HG02885 (cell line): ENCODE measurements at regions not wholly inside any gene's neighbourhood (a gene's known extent, or its start where the extent isn't known, plus 50 kb on each side); places are given as distances from the start of the nearest gene placed in this dataset.
"Not testable (repeated sequence)": the region's sequence is repeated elsewhere in the genome, so short reads cannot be mapped to it uniquely, and the experiment has no call there.

Experiments
- ATAC-seq: cut with Tn5 transposase; IDR thresholded peaks from one replicate; pipeline ENCODE4 v1.9.1; 2021; ENCODE audit warnings: mild to moderate bottlenecking; ENCODE audit not compliant: unreplicated experiment, poor library complexity

DNA sequence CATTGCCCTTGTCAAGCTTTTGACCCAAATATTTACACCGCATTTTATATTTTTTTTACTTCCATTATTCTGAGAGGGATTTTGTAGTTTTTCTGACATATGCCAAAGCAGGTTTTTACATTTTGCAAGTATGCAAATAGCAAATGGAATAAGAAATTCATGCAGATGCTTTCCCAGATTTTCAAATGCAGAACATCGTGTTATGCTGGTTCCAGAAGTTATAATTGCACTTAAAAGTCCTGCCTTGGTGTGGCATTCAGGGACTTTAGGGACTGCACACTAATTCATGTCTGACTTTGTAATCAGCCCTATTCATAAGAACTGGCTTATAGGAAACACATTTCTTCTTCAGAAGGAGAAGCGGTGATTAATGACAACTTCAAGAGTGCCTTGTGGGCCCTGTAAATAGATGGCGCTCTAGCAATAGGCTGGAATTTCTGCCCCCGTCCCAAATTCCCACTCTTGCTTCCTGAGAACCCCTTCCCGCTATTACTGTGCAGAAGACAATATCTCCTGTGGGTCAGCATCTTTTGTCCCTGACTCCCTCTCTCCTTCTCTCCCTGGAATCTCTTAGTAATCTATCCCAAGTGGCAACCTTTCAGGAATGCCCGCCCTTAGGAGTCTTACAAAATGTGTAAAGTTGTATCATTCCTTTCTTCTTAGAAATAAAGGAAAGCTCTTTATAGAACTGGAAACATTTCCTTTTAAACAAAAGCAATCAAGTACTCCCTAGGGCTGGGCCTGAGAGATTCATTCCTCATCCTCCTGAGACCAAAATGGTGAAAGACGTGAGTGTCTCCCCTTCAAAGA, 264.0 kb downstream of the INHBA start:
- ATAC-seq, result no peak

DNA sequence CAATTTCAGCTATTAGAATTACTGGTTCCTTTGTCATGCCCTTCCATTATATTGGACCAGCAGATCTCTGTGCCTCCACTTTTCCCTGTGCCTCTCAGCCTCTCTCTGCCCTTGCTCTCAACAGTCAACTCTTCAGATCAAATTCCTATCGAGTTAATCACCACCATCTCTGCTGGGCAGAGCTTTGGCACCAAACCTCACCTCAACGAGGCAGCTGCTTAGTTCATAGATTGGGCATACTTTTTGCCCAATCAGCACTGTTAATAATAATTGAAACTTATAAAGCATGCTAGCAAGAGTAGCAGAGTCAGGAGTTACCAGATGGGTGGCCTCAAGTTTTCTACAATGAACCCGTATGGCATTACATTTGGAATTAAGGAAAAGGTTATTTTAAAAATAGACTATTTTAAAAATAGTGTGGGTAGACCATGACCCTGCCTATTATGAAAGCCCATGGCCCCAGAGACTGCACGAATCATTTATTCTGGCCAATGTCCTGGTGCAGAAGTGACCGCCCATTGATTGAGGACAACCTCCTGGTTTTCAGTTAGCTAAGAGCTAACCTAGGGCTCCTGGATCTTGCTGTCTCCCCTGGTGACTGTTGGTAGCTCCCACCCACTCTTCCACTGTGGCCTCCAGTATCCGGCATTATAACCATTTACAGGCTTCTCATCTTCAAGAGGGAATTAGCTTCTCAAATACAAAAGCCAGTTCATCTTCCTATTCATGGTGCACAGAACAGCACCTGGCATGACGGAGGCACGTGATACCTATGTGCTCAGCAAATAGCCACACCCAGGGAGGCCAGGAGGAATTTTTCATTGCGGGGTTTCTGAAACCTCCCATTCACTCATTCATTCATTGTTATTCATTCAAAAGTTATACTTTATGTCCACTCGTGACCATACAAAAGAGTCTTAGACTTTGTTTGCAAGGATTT, 265.4 kb downstream of the INHBA start:
- ATAC-seq, result no peak

DNA sequence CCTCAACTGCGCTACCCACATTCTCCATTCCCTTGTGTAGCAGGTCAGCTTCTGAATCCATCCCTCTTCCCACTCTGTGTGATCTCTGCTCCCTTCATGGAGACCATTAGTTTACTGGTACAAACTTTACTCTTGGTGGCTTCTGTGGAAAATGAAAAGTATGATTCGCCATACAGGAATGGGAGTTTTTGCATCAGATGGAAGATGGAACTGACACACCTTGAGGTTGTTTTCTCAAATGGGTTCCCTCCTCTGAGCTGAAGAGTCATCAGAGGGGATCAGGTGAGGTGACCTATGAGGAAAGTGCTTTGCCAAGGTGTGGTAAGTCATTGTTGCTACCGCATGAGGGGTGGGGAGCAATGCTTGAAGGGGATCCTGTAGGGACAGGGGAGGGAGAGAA, 266.8 kb downstream of the INHBA start:
- no peak for ATAC-seq

DNA sequence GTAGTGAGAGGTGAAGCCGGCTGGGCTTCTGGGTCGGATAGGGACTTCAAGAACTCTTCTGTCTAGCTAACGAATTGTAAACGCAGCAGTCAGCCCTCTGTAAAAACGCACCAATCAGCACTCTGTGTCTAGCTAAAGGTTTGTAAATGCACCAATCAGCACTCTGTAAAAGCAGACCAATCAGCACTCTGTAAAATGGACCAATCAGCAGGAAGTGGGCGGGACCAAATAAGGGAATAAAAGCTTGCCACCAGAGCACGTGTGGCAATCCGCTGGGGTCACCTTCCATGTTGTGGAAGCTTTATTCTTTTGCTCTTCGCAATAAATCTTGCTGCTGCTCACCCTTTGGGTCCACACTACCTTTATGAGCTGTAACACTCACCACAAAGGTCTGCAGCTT, 267.9 kb downstream of the INHBA start:
- not testable (repeated sequence) for ATAC-seq

DNA sequence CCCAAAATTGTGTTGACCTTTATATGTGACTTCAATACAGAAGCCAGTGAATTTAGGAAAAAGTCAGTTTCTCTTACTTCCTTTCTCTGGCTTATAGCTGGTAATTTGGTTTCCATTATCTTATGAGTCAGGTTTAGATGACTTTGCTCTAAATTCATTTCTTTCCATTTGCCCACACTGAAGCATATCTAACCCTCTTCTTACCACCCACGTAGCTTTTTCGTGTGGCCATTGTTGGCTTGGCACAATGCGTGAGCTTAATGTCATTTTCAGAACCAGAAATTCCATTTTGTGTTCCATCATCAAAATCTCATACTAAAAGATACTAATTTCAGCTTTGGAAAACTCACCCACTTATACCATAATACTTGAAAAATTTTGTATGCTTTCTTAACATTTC, 271.2 kb downstream of the INHBA start:
- ATAC-seq, result no peak

DNA sequence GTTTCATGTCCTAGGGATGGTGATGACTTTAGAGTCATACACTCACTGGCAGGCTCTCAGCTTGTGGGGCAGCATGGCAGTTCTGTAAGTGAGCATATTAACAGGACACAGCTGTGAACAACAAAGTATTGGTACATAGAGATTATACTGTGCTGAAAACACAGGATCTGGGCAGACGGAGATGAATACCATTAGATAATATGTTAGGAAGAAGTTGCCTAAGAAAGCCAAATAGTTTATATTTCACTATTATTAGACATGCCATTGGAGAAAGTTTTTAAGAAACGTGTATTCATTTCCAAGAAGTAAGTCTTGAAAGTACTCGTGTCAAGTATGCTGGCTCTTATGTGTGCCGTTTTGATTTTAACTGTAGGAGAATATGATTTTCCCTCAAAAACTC, 274.5 kb downstream of the INHBA start:
- no peak for ATAC-seq

DNA sequence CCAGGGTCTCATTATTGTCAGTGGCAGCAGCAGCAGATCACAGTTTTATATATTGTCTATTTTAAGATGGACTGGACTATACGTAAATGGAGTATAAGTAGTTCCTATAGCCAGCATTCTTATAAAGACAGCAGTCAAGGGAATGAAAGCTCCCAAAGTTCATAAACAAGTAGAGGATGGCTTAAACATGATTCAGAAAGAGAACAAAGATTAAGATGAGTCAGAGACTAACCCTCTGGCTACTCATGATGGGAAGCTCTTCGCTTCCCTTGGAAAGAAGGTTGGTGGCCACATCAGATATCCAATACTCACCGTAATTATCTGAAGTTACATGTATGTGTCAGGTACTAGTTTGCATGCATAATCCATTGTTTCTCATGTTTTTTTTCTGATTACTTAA, 277.0 kb downstream of the INHBA start:
- no peak for ATAC-seq

DNA sequence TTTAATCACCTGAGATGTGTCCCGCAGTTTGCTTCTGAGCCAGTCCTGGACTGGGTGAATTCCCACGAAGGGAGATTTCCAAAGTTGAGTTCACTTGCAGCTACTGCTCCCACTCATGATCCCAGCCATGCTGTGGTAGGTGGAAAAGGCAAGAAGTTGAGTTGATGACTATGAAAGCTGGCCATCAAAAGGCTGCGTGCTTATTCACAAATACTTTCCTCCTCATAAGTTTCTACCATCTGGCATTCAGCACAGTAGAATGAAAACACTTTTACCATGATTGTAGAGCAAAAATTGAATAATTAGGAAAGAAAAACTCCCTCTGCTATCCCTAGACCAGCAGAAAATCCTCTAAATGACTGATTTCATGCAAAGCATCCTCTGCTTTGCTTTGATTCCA, 281.8 kb downstream of the INHBA start:
- no peak for ATAC-seq

DNA sequence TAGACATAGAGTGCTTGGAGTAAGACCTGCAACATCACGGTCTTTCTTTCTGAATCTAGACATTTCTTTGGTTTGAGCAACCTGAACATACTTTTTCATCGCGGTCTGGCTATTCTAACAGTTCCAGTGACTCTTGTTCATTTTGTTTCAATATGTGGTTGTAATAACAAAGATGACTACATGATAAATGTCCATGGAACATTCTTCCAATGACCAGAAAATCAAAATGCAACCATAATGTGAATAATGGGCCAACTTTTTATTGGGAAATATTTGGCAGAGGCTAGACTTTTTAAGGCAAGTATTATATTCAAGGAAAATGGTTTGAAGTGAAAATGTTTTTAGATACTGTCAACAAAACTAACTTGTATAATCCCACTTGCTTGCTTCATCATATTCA, 282.5 kb downstream of the INHBA start:
- no peak for ATAC-seq

DNA sequence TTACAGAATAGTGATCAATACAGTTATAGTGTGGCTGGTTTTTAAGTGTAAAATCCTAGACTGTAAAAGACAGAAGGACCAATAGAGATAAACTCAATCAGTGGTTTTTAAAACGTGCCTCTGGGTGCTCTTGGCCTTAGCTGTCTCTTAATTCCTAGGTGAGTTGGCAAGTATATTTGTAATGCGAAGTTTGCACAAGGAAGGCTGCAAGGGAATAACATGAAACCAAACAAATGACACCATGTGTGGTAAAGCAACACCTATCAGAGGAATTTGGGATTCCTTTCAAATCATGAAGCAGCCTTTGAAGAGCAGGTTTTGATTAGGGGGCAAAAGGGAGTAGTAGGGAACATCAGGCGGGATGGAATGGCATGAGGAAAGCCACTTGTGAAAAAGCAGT, 284.6 kb downstream of the INHBA start:
- ATAC-seq, result no peak

DNA sequence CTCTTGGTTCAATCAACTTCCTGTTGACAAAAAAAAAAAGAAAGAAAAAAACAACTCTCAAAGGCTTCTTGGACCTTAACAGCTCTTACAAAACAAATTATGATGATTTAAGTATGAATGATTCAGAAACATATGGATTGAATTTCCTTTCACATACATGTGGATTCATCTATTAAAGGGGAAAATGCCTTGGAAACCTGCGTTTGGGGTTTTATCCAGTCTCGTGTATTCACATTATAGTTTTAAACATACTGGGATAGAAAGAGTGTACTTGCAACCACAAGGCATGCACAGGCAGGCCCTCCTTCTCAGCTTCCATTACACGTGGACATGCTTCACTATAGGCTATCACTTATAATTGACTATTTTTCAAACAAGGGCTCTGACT, 286.7 kb downstream of the INHBA start:
- no peak for ATAC-seq

DNA sequence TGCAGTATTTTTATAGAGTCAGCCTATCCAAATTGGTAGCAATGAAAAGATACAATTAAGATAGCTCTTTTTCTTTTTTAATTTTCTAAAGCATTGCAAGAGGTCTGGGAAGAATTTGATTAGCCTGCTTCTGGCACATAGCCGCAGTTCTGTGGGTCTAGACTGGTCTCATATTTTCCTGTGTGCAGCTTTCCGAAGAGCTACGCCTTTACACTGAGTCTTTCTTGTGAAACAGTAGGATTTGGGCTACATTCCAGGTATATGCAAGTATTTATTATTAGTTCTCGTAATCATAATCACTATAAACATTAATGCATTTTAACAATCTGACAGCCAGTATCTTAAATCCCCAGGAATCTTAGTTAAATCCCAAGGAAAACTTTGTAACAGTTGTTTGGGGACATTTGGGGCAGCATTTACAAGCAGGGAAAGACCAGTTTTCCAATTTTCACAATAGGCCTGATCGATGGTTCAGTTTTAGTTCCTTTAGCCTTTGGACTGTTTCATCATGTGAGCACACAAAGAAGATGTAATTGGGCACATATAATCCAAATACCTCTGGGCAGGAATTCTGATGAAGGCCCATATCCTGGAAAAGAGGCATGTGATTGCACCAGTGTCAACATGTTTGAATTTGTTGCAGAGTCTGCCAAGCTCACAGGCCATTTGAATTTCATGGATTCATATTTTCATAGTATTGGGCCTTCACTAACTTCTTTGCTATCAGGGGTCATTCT, 287.3 kb downstream of the INHBA start:
- no peak for ATAC-seq

DNA sequence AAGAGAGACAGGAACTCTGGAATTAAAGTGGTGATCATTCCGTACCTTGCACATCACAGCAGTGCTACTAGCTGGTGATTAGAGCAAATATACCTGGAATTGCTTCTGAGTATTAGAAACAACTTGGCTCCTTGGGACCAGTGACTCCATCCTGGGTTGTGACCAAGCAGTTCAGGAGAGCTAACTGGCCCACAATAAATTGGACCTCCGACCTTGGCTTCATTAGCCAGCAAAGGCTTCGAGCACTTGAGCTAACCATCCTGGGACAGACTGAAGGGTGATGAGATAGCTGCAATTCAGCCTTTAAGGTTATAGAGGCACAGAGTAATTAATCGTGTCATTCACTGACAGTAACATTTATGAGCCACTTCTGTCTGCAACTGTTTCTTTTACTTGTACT, 287.8 kb downstream of the INHBA start:
- no peak for ATAC-seq

DNA sequence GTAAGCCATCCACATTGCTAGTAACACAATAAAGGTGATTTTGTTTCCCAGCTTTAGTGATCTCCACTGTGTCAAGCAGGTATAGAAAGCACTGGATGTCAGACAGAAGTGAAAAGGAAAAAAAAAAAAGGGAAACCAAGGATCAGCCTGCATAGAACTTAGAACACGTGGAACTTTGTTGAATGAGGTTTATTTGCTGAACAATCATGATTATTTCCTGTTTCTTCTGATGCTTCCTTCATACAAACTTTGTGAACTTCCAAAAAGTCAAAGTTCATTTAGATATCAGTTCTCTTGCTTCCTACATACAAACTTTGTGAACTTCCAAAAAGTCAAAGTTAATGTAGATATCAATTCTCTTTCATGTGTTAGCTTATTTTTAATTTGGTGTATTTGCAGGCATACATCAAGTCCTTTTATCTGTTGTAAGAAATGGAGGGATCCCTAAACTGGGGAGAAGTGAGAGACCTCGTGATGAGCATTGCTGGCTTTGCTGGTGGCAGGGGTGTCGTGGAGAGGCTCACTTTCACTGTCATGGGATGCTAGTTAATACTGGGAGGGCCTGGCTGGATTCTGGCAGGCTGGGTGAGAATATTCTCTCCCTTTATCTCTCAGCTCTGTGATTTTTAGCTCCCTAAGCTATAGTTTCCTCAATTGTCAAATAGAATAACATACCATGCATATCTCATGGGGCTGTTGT, 298.4 kb downstream of the INHBA start:
- no peak for ATAC-seq

DNA sequence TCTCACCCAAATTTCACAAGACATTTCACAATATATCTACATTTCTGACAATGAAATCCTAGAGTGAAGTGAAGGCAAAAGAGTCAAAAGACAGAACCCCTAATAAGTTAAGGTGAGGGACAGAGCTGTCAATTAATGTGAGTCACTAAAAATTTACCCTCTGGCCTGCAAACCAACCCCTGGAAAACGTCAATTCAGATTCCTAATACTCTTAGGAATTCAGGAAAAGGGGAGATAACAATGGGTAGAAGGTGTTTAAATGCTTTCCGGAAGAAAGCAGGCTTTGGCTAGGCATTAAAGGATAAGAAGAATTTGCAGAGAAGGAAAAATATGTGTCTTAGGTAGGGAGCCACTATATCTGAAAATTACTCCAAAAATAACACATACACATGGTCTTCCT, 299.6 kb downstream of the INHBA start:
- no peak for ATAC-seq

DNA sequence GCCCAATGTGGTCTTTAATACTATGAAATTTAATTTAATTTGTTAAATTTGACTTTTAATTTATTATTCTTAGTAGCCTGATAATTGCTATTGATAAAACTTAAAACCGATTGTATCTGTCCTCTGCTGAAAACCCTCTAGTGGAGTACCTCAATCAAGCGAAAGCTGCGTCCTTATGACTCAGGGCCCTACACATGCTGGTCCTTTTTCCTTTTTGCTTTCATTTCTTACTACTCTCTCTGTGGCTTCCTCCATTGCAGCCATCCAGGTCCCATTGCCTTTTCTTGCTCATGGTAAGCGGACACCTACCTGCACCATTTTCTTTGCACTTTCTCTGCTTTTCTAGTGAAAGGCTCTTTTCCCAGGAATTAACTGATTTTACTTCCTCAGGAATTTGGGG, 301.1 kb downstream of the INHBA start:
- ATAC-seq, result no peak

DNA sequence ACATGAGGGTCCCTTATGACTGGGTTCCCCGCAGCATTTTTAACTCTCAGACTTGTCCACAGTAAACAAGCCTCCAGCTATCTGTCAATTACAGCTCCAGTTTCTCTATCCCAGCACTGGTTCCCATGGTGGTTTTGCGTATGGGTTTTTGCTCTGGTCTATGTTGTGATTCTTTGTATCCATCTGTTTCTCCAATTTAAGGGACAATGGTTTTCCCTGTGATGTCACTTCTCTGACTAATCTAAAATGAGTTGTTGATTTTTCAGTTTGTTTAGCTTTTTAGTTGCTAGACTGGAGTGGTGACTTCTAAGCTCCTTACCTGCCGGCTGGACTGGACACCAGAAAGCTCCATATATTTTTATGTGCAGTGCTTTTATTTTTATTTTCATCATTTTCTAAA, 303.7 kb downstream of the INHBA start:
- ATAC-seq, result no peak

DNA sequence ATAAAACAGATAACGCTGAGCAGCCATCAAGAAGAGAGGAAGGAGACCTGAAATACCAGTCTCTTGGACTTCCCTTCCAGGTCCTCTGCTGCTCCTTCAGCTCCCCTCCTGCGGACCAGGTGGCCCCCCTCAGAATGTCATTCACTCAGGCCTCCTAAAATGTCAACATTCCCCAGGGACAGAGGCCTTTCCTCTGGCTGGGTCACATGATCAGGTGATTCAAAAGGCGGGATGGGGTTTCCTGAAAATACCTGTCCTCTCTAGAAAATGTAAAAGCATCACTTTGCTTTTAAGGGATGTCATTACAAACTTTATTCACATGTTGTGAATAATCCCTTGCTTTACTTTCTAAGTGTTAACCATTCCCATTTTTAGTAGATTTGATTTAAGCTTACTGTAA, 311.1 kb downstream of the INHBA start:
- ATAC-seq, result no peak

DNA sequence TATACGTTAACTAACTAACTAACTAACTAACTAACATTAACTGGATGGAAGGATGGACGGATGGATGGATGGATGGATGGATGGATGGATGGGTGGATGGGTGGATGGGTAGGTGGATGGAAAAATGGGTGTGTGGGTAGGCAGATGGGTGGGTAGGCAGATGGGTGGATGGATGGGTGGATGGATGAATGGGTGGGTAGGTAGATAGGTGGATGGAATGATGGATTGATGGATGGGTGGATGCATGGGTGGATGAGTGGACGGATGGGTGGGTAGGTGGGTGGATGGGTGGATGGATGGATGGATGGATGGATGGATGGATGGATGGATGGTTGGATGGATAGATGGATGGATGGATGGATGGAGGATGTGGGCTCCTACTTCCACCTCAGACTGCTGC, 314.0 kb downstream of the INHBA start:
- not testable (repeated sequence) for ATAC-seq

DNA sequence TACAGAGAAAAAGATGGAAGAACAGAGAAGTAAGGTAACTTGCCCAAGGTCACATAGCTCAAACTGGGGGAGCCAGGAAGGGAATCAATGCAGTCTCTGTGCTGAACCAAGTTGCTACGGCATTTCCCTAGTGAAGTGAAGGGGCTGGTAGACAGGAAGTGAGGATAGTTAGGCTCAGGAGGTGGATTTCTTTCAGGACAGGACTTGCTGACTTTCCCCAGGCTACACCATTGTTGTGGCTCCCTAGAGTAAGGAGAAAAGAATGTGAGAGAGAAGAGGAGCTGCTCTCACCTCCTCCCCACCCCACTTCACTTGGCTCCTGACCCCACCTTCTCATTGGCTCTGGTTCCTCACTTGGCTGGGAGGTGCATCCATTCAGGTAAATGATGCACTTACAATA, 316.9 kb downstream of the INHBA start:
- no peak for ATAC-seq
